MCF 10A (cell line): ENCODE measurements at regions not wholly inside any gene's neighbourhood (a gene's known extent, or its start where the extent isn't known, plus 50 kb on each side); places are given as distances from the start of the nearest gene placed in this dataset.

Experiments used
- BruUV-seq: library from RNA; stranded (reverse); fragments of 400-500 nt; replicated peaks from 2 replicates; lab custom pipeline; 2021; lab: Mats Ljungman, UMichigan
- CTCF ChIA-PET: fragments of 300-600 bp; sonication (Branson Sonifier 250); formaldehyde crosslinking; extraction: SDS; loops from one replicate; lab custom pipeline; 2021; ENCODE audit warnings: antibody characterized with exemption, inconsistent platforms; lab: Yijun Ruan, JAX
- POLR2A ChIA-PET: fragments of 300-600, 350-650 bp; sonication (Branson Sonifier 250); formaldehyde crosslinking; extraction: SDS; loops from one replicate; lab custom pipeline; 2020; ENCODE audit warnings: antibody characterized with exemption, inconsistent platforms; lab: Yijun Ruan, JAX
- DNase-seq: peaks from one replicate; pipeline ENCODE4 v3.0.0-alpha.2; 2018; ENCODE audit not compliant: unreplicated experiment
- H3K27ac Mint-ChIP-seq: one replicate; pipeline ENCODE4 v1.8.0; 2022; ENCODE audit warnings: mild to moderate bottlenecking, low read depth, mixed read lengths; ENCODE audit not compliant: unreplicated experiment
- H3K27me3 Mint-ChIP-seq: one replicate; pipeline ENCODE4 v1.8.0; 2022; ENCODE audit warnings: mixed read lengths; ENCODE audit not compliant: insufficient read depth, unreplicated experiment
- H3K36me3 Mint-ChIP-seq: one replicate; pipeline ENCODE4 v1.8.0; 2022; ENCODE audit warnings: mild to moderate bottlenecking, moderate library complexity, mixed read lengths; ENCODE audit not compliant: insufficient read depth, unreplicated experiment
- H3K4me1 Mint-ChIP-seq: one replicate; pipeline ENCODE4 v1.8.0; 2022; ENCODE audit warnings: mixed read lengths; ENCODE audit not compliant: insufficient read depth, unreplicated experiment
- H3K4me3 Mint-ChIP-seq: one replicate; pipeline ENCODE4 v1.8.0; 2022; ENCODE audit warnings: mild to moderate bottlenecking, moderate library complexity, mixed read lengths; ENCODE audit not compliant: unreplicated experiment
- H3K9me3 Mint-ChIP-seq: one replicate; pipeline ENCODE4 v1.8.0; 2022; ENCODE audit warnings: mixed read lengths; ENCODE audit not compliant: unreplicated experiment
- intact Hi-C: fragments of 100-400 bp; cut with micrococcal nuclease; formaldehyde crosslinking; loops from 2 replicates; pipeline ENCODE4 v1.14.1; 2022
- TF ChIP-seq, protein P1 (sequence below): fragments of 200-600 bp; IDR thresholded peaks from one replicate; pipeline ENCODE4 v1.8.0; 2022; ENCODE audit warnings: antibody characterized with exemption, mild to moderate bottlenecking; ENCODE audit not compliant: unreplicated experiment

DNA sequence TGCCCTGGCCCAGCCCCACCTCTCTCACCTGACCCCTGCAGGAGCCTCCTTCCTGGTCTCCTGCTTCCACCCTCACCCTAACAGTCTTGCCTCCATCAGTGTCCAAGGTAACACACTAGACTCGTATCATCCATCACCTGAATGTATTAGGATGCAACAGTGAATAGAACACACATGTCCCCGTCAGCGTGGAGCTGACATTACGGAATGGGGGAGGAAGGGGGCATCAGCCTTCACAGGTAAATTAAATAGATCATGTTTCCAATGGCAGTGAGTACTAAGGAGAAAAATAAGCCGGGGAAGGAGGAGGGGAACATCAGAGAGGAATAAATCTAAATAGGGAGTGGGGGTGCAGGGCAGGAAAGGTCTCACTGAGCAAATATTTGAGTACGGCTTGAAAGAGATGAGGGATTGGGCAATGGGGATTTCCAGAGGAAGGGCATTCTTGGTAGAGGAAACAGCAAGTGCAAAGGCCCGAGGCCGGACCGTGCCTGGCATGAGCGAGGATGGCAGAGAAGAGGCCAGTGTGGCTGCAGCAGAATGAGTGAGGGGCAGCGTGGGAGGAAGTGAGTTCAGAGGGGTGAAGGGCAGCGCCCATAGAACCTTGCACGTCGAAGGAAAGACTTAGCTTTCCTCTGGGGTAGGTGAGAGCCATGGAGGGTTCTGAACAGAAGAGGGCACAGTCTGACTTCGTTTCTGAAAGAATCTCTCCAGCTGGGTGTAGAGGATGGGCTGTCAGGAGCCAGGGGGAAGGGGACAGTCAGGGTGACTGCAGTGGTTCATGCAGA lies 110.1 kb upstream of the PTPN1 start:
- H3K4me1 Mint-ChIP-seq, result peaks cover 28% of the 10 kb centered on the region
- TF ChIP-seq, protein P1, sequence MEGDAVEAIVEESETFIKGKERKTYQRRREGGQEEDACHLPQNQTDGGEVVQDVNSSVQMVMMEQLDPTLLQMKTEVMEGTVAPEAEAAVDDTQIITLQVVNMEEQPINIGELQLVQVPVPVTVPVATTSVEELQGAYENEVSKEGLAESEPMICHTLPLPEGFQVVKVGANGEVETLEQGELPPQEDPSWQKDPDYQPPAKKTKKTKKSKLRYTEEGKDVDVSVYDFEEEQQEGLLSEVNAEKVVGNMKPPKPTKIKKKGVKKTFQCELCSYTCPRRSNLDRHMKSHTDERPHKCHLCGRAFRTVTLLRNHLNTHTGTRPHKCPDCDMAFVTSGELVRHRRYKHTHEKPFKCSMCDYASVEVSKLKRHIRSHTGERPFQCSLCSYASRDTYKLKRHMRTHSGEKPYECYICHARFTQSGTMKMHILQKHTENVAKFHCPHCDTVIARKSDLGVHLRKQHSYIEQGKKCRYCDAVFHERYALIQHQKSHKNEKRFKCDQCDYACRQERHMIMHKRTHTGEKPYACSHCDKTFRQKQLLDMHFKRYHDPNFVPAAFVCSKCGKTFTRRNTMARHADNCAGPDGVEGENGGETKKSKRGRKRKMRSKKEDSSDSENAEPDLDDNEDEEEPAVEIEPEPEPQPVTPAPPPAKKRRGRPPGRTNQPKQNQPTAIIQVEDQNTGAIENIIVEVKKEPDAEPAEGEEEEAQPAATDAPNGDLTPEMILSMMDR, result no peak
- H3K9me3 Mint-ChIP-seq, result no peaks in the 10 kb centered on the region
- intact Hi-C loops, result loop anchor here (5.0 kb wide), 1 partner anchor 62 kb away; no protein-coding TSS in a partner anchor
- ChIA-PET CTCF (interaction anchor here (0.6 to 1.7 kb wide), 6 partner anchors 9 to 280 kb away, joined by 3 to 14 read pairs (median 4); no protein-coding TSS in a partner anchor), POLR2A (interaction anchor here (0.7 to 1.4 kb wide), 4 partner anchors 63 to 209 kb away, joined by 3 to 5 read pairs (median 4); partner anchors contain the start of gene CEBPB)
- peak; percentile 61 for DNase-seq
- BruUV-seq, result no TSS peak
- H3K27me3 Mint-ChIP-seq, result no peaks in the 10 kb centered on the region
- no peaks in the 10 kb centered on the region for H3K36me3 Mint-ChIP-seq
- H3K27ac Mint-ChIP-seq, result peak overlapping the region; percentile 39
- no peak overlapping the region for H3K4me3 Mint-ChIP-seq

DNA sequence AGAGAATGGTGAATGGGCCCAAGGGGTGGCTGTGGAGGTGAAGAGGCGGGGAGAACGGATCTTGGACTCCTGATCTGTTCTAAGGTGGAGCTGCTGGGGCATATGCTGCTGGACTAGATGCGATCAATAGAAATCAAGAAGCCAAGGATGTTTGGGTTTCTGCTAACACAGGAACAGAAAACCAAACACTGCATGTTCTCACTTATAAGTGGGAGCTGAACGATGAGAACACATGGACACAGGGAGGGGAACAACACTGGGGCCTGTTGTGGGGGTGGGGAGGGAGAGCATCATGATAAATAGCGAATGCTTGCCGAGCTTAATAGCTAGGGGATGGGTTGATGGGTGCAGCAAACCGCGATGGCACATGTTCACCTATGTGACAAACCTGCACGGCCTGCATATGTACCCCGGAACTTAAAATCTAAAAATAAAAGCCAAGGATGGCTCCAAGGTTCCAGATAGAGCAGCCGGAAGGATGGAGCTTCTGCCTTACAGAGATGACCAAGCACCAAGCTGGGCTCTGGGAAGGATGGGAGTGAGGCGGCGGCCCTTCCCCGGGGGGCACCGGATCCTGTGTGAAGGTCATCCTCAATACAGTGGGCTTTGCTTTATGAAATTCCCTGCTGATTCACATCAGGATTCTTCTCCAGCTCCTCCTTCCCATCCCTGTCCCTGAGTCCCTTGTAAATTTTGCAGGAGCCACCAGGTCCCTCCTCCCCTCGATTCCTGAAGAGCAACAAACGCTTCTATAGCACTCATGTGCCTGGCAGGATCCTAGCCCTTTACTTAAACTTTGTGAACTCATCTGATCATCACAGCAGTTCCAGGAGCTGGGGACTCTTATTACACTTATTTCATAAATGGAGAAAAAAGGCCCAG lies 109.2 kb upstream of the PTPN1 start:
- Mint-ChIP-seq H3K4me3 (no peak overlapping the region), H3K9me3 (no peaks in the 10 kb centered on the region), H3K4me1 (peaks cover 24% of the 10 kb centered on the region), H3K27me3 (no peaks in the 10 kb centered on the region), H3K36me3 (no peaks in the 10 kb centered on the region), H3K27ac (peak overlapping the region; percentile 39)
- BruUV-seq, result no TSS peak
- TF ChIP-seq, protein P1, result no peak
- POLR2A ChIA-PET, result interaction anchor here (0.6 to 1.4 kb wide), 6 partner anchors 9 to 210 kb away, joined by 3 to 5 read pairs (median 4); partner anchors contain the start of gene CEBPB
- no peak for DNase-seq
- intact Hi-C loops, result loop anchor here (5.0 kb wide), 1 partner anchor 61 kb away; no protein-coding TSS in a partner anchor
- CTCF ChIA-PET, result interaction anchor here (0.7 to 1.7 kb wide), 8 partner anchors 10 to 390 kb away, joined by 3 to 14 read pairs (median 3); no protein-coding TSS in a partner anchor

DNA sequence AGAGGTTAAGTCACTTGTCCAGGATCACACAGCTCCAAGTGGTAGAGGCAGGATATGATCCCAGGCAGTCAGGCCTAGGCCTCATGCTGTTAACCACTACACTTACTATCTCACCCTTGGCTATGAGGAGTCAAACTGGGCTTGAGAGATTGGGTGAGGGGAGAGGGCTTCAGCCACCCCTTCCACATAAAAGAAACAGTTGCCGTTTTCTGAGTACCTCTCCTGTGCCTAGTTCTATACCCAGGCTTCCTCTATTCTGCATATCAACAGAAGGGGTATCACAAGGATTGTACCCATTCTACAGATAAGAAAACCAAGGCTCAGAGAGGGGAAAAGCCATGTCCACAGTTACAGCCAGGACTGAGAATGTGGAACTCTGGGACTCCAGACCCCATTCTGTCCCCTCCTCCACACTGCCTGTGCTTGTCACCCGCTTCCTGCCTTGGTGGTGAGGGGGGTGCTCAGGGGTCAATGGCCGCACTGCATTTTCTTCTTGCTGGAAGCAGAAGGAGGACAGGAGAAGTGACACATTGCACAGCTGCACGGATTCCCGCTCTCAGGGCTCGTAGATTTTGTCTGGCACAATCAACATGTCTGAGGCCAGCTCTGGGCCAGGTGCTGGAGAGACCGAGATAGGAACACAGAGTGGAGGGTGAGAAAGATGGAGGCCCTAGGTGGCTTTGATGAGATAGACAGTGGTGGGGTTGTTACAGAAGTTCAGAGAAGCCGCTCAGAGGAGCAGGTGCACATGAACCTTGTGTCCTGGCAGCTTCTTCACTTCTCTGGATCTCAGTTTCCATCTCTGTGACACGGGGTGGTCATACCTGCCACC lies 108.4 kb upstream of the PTPN1 start:
- no peak overlapping the region for H3K4me3 Mint-ChIP-seq
- BruUV-seq, result no TSS peak
- H3K36me3 Mint-ChIP-seq, result no peaks in the 10 kb centered on the region
- H3K27me3 Mint-ChIP-seq, result no peaks in the 10 kb centered on the region
- TF ChIP-seq, protein P1, result no peak
- no peak overlapping the region for H3K27ac Mint-ChIP-seq
- ChIA-PET CTCF (interaction anchor here (0.6 to 1.7 kb wide), 5 partner anchors 20 to 656 kb away, joined by 3 to 14 read pairs (median 3); no protein-coding TSS in a partner anchor), POLR2A (interaction anchor here (0.9 to 1.1 kb wide), 6 partner anchors 26 to 102 kb away, joined by 3 to 5 read pairs (median 4); no protein-coding TSS in a partner anchor)
- DNase-seq, result no peak
- peaks cover 21% of the 10 kb centered on the region for H3K4me1 Mint-ChIP-seq
- intact Hi-C loops, result loop anchor here (5.0 kb wide), 1 partner anchor 60 kb away; no protein-coding TSS in a partner anchor
- no peaks in the 10 kb centered on the region for H3K9me3 Mint-ChIP-seq
